ENCODE measurements at regions not wholly inside any gene's neighbourhood (a gene's known extent, or its start where the extent isn't known, plus 50 kb on each side); places are given as distances from the start of the nearest gene placed in this dataset.
"Not testable (repeated sequence)": the region's sequence is repeated elsewhere in the genome, so short reads cannot be mapped to it uniquely, and the experiment has no call there.

GRCh38 chr6:14296698-14297097 is 179.1 kb downstream of the CD83 start:
- DNase-seq, result not testable (repeated sequence)

DNA sequence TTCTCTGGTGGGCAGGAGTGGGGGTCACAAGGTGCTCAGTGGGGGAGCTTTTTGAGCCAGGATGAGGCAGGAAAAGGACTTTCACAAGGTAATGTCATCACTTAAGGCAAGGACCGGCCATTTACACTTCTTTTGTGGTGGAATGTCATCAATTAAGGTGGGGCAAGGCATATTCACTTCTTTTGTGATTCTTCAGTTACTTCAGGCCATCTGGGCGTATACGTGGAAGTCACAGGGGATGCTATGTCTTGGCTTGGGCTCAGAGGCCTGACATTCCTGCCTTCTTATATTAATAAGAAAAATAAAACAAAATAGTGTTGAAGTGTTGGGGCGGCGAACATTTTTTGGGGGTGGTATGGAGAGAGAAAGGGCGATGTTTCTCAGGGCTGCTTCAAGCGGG is 179.5 kb downstream of the CD83 start:
- not testable (repeated sequence) for DNase-seq

- DNase-seq, result not testable (repeated sequence)
Measured at GRCh38 chr6:14300189-14300588, 182.6 kb downstream of the CD83 start.

- DNase-seq, result not testable (repeated sequence)
Measured at GRCh38 chr6:14300721-14301120, 183.1 kb downstream of the CD83 start.

- not testable (repeated sequence) for DNase-seq
Measured at GRCh38 chr6:14301477-14301876, 183.9 kb downstream of the CD83 start.

DNA sequence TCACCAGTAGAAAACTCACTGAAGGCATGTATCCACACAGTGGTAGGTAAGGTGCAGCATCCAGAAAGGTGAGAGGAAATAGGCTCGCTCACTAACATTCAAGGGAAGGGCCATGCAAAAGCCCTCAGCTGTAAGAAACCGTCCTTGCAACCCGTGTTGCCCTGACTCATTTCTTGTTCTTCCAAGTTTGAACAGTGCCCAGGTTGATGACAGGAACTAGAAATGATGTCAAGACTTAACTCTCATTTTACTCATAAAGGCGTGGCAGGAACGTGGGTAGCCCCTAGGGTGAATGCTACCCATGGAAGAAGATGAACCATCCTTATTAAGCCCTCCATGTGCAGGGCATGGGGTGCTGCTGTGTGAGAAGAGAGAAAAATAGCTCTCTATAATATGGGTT is 187.6 kb downstream of the CD83 start:
- no peak for DNase-seq

GRCh38 chr6:14305624-14306023 is 188.1 kb downstream of the CD83 start:
- DNase-seq, result no peak

- no peak for DNase-seq
Measured at GRCh38 chr6:14306151-14306906, 188.8 kb downstream of the CD83 start.

GRCh38 chr6:14309516-14309915 is 191.9 kb downstream of the CD83 start:
- DNase-seq, result no peak

DNA sequence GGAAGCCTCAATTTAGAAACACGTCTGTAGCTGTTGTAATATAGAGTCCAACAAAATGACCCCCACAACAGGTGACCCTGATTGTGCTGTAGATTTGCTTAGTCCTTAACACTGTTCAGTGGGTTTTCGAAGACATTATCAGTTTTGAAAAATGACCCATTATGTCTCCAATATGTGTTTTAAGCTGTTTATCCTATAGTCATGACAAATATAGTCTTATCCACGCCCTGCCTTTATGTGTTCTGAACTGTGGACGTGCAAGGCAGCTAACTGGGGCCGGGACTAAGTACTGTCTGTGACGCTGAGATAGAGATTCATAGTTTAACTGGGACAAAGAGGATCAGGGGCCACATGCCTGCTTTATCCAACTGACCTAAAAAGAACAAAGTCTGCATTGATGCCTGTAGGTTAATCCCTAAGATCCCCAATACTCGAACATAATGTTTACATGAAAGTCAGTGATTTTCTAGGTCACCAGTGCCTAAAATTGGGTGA is 192.4 kb downstream of the CD83 start:
- DNase-seq, result no peak

DNA sequence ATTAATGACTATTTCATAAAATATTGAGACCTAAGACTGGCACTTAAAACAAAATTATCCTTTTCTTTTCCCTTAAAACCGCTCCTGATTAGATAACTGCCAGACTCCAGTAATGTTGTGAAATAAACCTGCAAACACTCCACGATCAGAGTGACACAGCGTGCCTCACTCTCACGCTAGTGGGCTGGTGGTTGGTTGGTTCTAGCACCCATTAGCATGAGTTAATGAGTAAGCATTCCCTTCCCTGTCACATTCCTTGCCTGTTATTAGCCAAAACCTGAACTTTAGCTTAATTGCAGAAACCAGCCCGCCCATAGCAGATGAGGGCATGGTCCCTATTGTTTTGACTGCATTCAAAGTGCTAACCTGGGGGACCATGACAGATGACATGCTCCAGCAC is 193.4 kb downstream of the CD83 start:
- DNase-seq, result no peak

DNA sequence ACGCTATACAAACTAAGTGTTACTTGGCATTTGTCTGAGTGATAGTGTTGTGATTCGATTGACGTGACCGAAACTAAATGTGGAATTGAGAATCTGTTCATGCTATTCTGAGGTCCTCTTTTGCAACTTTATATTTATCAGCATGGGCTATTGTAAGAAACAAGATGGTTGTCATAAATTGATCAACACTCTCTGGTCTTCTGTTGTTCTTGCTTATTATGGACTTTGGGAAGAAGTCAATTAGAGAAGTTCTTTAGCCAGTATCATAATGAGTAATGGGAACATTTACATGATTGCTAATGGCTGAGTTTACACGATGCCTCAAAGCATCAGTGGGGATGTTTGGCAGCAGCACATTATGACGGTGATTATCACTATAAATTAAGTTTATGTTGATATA is 195.0 kb downstream of the CD83 start:
- DNase-seq, result no peak

DNA sequence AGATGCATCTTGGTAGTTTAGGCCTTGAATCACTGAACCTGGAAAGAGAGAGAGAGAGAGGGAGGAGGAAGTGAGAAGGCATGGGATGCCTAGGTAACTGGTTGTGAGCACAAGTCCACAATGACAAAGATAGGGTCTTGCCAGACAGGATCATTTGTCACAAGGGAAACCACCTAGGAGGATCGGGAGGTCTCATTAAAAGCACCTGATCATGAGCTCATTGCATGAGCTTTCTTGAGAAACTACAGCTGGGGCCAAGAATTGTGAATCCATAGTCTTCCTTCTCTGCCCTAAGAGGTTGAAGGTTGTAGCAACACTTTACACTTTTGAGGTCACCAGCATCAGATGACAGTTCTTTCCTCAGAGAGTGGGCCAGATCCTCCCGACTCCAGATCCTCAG is 195.7 kb downstream of the CD83 start:
- no peak for DNase-seq

GRCh38 chr6:14315353-14315752 is 197.8 kb downstream of the CD83 start:
- DNase-seq, result no peak

- no peak for DNase-seq
Measured at GRCh38 chr6:14316651-14317386, 199.2 kb downstream of the CD83 start.

GRCh38 chr6:14317387-14317970 is 199.9 kb downstream of the CD83 start:
- no peak for DNase-seq

- no peak for DNase-seq
Measured at GRCh38 chr6:14320332-14320731, 202.8 kb downstream of the CD83 start.

GRCh38 chr6:14321992-14322772 is 204.6 kb downstream of the CD83 start:
- peak; percentile 4 to 37 for DNase-seq

- DNase-seq, result no peak
Measured at GRCh38 chr6:14322841-14323240, 205.3 kb downstream of the CD83 start.

- DNase-seq, result no peak
Measured at GRCh38 chr6:14326774-14327173, 209.2 kb downstream of the CD83 start.

- DNase-seq, result no peak
Measured at GRCh38 chr6:14328163-14328562, 210.6 kb downstream of the CD83 start.

GRCh38 chr6:14333556-14334305 is 216.2 kb downstream of the CD83 start:
- DNase-seq, result no peak

Data from NCI-H524 (cell line).